ENCODE measurements at regions not wholly inside any gene's neighbourhood (a gene's known extent, or its start where the extent isn't known, plus 50 kb on each side); places are given as distances from the start of the nearest gene placed in this dataset.

- H3K4me1 ChIP-seq, result no peaks in the 10 kb centered on the region
- no peak for DNase-seq
- no peaks in the 10 kb centered on the region for H3K36me3 ChIP-seq
- H3K4me3 ChIP-seq, result no peak overlapping the region
- no peaks in the 10 kb centered on the region for H3K9me3 ChIP-seq (replicated peaks)
- H3K27me3 ChIP-seq, result no peaks in the 10 kb centered on the region; the same call in 1 of the 2 replicates
- no peak overlapping the region for H3K27ac ChIP-seq
Measured at GRCh38 chr4:19375136-19375804, 876.4 kb upstream of the SLIT2 start.

- Histone ChIP-seq H3K27me3 (no peaks in the 10 kb centered on the region), H3K36me3 (no peaks in the 10 kb centered on the region), H3K4me1 (no peaks in the 10 kb centered on the region), H3K27ac (no peak overlapping the region), H3K4me3 (no peak overlapping the region), H3K9me3 (replicated peaks) (no peaks in the 10 kb centered on the region)
- no peak for DNase-seq
Measured at GRCh38 chr4:19372390-19372789, 879.3 kb upstream of the SLIT2 start.

- Histone ChIP-seq H3K4me3 (no peak overlapping the region), H3K27me3 (no peaks in the 10 kb centered on the region), H3K36me3 (no peaks in the 10 kb centered on the region), H3K9me3 (replicated peaks) (no peaks in the 10 kb centered on the region), H3K4me1 (no peaks in the 10 kb centered on the region), H3K27ac (no peak overlapping the region)
- DNase-seq, result no peak
Measured at GRCh38 chr4:19368800-19369199, 882.9 kb upstream of the SLIT2 start.

- no peaks in the 10 kb centered on the region for H3K36me3 ChIP-seq
- no peaks in the 10 kb centered on the region for H3K4me1 ChIP-seq
- no peaks in the 10 kb centered on the region for H3K9me3 ChIP-seq (replicated peaks)
- no peak overlapping the region for H3K27ac ChIP-seq
- H3K27me3 ChIP-seq, result no peaks in the 10 kb centered on the region
- no peak for DNase-seq
- no peak overlapping the region for H3K4me3 ChIP-seq
Measured at GRCh38 chr4:19366916-19367315, 884.8 kb upstream of the SLIT2 start.

DNA sequence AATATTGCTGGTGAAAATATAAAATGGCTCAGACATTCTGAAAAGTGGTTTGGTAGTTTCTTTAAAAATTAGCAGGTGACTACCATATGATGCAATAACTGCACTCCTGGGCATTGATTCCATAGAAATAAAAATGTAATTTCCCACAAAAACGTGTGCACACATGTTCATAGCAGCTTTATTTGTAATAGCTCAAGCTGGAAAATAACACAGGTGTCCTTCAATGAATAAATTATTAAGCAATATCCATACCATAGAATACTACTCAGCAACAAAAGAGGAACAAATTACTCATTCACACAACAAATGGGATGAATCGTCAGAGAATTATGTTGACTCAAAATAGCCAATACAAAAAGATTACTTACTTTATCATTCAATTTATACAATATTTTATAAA lies 893.7 kb upstream of the SLIT2 start:
- H3K27me3 ChIP-seq, result no peaks in the 10 kb centered on the region
- H3K4me1 ChIP-seq, result no peaks in the 10 kb centered on the region
- H3K4me3 ChIP-seq, result no peak overlapping the region
- no peak overlapping the region for H3K27ac ChIP-seq
- DNase-seq, result no peak
- H3K36me3 ChIP-seq, result no peaks in the 10 kb centered on the region
- H3K9me3 ChIP-seq (replicated peaks), result no peaks in the 10 kb centered on the region

- Histone ChIP-seq H3K4me1 (no peaks in the 10 kb centered on the region), H3K36me3 (no peaks in the 10 kb centered on the region), H3K4me3 (no peak overlapping the region), H3K9me3 (replicated peaks) (no peaks in the 10 kb centered on the region), H3K27ac (no peak overlapping the region), H3K27me3 (no peaks in the 10 kb centered on the region)
- no peak for DNase-seq
Measured at GRCh38 chr4:19349416-19349815, 902.3 kb upstream of the SLIT2 start.

DNA sequence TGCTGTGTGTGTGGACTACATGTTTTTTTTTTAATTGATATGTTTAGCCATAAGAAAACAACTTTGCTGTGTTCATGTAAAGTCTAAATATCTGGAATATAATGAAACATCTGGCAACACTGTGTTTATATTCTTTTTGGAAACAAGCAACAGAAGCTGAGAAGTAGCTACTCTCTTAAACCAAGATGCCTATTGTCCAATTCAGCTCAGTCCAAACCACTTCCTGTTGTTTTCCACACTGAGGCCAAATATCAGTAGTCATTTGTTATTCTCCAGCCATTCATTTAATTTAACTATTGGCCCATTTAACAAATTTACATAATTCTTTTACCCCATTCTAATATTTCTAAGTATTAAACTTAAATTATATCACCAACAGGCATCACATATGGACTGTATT lies 903.0 kb upstream of the SLIT2 start:
- H3K4me3 ChIP-seq, result no peak overlapping the region
- H3K36me3 ChIP-seq, result no peaks in the 10 kb centered on the region
- no peaks in the 10 kb centered on the region for H3K9me3 ChIP-seq (replicated peaks)
- DNase-seq, result no peak
- no peaks in the 10 kb centered on the region for H3K4me1 ChIP-seq
- no peak overlapping the region for H3K27ac ChIP-seq
- H3K27me3 ChIP-seq, result no peaks in the 10 kb centered on the region

GRCh38 chr4:19346636-19347035 lies 905.1 kb upstream of the SLIT2 start:
- no peak for DNase-seq
- Histone ChIP-seq H3K4me3 (no peak overlapping the region), H3K36me3 (no peaks in the 10 kb centered on the region), H3K27ac (no peak overlapping the region), H3K4me1 (no peaks in the 10 kb centered on the region), H3K27me3 (no peaks in the 10 kb centered on the region), H3K9me3 (replicated peaks) (no peaks in the 10 kb centered on the region)

DNA sequence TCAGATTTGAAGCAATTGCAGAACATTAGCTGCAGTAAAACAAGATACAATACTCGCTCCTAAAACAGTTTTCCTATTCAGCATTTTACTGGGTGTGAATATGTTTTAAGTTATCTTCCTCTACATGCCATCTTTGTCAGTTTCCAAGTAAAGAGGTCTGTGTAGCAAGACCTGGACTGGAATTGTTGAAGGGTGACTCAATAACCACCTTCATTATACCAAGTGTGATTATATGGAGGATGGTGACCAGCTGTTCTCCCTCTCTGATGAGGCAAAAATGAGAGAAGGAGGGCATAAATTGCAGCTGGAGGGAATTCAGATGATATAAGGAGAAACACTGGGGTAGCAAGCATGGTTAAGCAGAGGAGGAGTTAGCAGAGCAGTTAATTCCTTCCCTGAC lies 922.1 kb upstream of the SLIT2 start:
- Histone ChIP-seq H3K4me3 (no peak overlapping the region), H3K9me3 (replicated peaks) (no peaks in the 10 kb centered on the region), H3K27me3 (no peaks in the 10 kb centered on the region), H3K36me3 (no peaks in the 10 kb centered on the region), H3K4me1 (no peaks in the 10 kb centered on the region), H3K27ac (no peak overlapping the region)
- peak in 1 of 2 experiments; percentile 3 for DNase-seq

GRCh38 chr4:19329077-19329476 lies 922.6 kb upstream of the SLIT2 start:
- H3K27ac ChIP-seq, result no peak overlapping the region

GRCh38 chr4:19327364-19327763 lies 924.3 kb upstream of the SLIT2 start:
- Histone ChIP-seq H3K9me3 (replicated peaks) (no peaks in the 10 kb centered on the region), H3K4me3 (no peak overlapping the region), H3K4me1 (no peaks in the 10 kb centered on the region), H3K36me3 (no peaks in the 10 kb centered on the region), H3K27ac (no peak overlapping the region), H3K27me3 (no peaks in the 10 kb centered on the region)
- no peak for DNase-seq

More at GRCh38 chr4:19329077-19329476, 922.6 kb upstream of the SLIT2 start:
- Histone ChIP-seq H3K36me3 (no peaks in the 10 kb centered on the region), H3K4me1 (no peaks in the 10 kb centered on the region), H3K27me3 (no peaks in the 10 kb centered on the region), H3K4me3 (no peak overlapping the region), H3K9me3 (replicated peaks) (no peaks in the 10 kb centered on the region)
- no peak for DNase-seq

GRCh38 chr4:19324184-19324583 lies 927.5 kb upstream of the SLIT2 start:
- H3K9me3 ChIP-seq (replicated peaks), result no peaks in the 10 kb centered on the region
- H3K36me3 ChIP-seq, result no peaks in the 10 kb centered on the region
- no peak for DNase-seq
- H3K27me3 ChIP-seq, result no peaks in the 10 kb centered on the region
- H3K4me1 ChIP-seq, result no peaks in the 10 kb centered on the region
- H3K4me3 ChIP-seq, result no peak overlapping the region
- no peak overlapping the region for H3K27ac ChIP-seq

DNA sequence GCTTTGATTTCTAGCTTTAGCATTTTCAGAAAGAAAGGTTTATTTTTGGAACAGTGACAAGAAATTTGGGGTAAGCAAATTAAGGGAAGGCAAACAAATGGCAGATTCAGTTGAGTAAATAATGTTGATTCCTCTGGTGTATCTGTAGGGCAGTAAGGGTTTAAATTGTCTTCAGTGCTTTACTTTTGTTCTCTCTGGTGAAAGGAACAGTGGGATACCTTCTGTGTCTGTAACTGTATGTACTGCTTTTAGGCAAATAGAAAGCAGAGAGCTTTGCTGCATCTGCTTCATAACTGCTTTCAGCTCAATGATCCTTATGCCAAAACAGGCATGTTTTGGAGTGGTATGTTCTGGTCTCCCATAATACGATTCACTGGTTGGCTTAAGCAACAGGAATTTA lies 932.1 kb upstream of the SLIT2 start:
- Histone ChIP-seq H3K27me3 (no peaks in the 10 kb centered on the region), H3K27ac (no peak overlapping the region), H3K36me3 (no peaks in the 10 kb centered on the region), H3K4me3 (no peak overlapping the region), H3K4me1 (no peaks in the 10 kb centered on the region), H3K9me3 (replicated peaks) (no peaks in the 10 kb centered on the region)
- no peak for DNase-seq

GRCh38 chr4:19317377-19317776 lies 934.3 kb upstream of the SLIT2 start:
- Histone ChIP-seq H3K9me3 (replicated peaks) (no peaks in the 10 kb centered on the region), H3K27ac (no peak overlapping the region), H3K27me3 (no peaks in the 10 kb centered on the region), H3K4me3 (no peak overlapping the region), H3K4me1 (no peaks in the 10 kb centered on the region), H3K36me3 (no peaks in the 10 kb centered on the region)
- no peak for DNase-seq

DNA sequence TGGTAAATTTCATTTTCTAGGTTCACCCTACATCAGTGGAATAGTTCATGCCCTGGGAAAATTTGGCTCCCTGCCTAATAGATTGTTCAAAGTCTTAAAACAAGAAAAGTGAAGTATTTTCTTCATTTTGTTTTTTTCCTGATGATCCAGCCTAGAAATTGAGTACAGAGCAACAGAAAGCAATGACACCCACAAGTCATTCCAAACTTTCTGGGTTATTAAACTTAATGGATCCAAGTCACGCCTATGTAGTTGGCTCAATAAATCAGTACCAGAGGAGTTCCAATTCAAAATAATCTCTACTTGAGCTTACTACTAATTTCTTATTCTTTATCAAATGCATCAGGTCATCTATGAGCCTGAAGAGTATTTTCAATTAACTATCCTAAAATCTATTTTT lies 937.6 kb upstream of the SLIT2 start:
- Histone ChIP-seq H3K9me3 (replicated peaks) (no peaks in the 10 kb centered on the region), H3K27me3 (no peaks in the 10 kb centered on the region), H3K36me3 (no peaks in the 10 kb centered on the region), H3K4me1 (no peaks in the 10 kb centered on the region), H3K4me3 (no peak overlapping the region), H3K27ac (no peak overlapping the region)
- no peak for DNase-seq

DNA sequence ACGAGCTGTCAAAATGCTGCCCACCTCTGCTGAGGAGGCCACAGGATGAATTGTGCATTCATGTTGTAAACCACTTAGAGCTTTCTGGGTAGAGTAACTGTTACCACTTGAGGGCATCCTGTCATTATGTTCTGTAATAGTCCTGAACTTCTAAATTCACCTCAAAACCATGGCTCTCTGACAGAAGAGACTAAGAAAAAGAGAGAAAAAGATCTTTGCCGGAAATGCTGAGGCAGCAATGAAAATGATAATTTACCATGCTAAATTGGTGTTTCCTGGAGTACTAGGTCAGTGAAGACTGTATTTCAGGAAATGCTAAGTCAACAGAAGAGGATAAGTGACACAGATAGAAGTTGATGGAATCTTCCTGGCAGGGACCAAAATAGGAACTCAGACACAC lies 942.3 kb upstream of the SLIT2 start:
- Histone ChIP-seq H3K27me3 (no peaks in the 10 kb centered on the region), H3K4me1 (no peaks in the 10 kb centered on the region), H3K9me3 (replicated peaks) (no peaks in the 10 kb centered on the region), H3K4me3 (no peak overlapping the region), H3K27ac (no peak overlapping the region), H3K36me3 (no peaks in the 10 kb centered on the region)
- DNase-seq, result peak in 1 of 2 experiments; percentile 13

Data from SJCRH30 (cell line).